22Rv1 (cell line): ENCODE measurements at regions not wholly inside any gene's neighbourhood (a gene's known extent, or its start where the extent isn't known, plus 50 kb on each side); places are given as distances from the start of the nearest gene placed in this dataset.

Experiments
- ZFX ChIP-seq: fragments of 450-650 bp; IDR thresholded peaks from 2 replicates; pipeline ENCODE4 v1.6.1; 2017; ENCODE audit warnings: antibody characterized with exemption, borderline replicate concordance
- TF ChIP-seq, protein P1 (sequence below): fragments of 450-650 bp; IDR thresholded peaks from 2 replicates; pipeline ENCODE4 v1.5.1; 2017; ENCODE audit warnings: mild to moderate bottlenecking

- TF ChIP-seq, protein P1, sequence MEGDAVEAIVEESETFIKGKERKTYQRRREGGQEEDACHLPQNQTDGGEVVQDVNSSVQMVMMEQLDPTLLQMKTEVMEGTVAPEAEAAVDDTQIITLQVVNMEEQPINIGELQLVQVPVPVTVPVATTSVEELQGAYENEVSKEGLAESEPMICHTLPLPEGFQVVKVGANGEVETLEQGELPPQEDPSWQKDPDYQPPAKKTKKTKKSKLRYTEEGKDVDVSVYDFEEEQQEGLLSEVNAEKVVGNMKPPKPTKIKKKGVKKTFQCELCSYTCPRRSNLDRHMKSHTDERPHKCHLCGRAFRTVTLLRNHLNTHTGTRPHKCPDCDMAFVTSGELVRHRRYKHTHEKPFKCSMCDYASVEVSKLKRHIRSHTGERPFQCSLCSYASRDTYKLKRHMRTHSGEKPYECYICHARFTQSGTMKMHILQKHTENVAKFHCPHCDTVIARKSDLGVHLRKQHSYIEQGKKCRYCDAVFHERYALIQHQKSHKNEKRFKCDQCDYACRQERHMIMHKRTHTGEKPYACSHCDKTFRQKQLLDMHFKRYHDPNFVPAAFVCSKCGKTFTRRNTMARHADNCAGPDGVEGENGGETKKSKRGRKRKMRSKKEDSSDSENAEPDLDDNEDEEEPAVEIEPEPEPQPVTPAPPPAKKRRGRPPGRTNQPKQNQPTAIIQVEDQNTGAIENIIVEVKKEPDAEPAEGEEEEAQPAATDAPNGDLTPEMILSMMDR = no peak
- TF ChIP-seq ZFX = no peak
Measured at GRCh38 chrY:8035653-8036052, 1124.1 kb upstream of the AMELY start.
